ENCODE measurements at regions not wholly inside any gene's neighbourhood (a gene's known extent, or its start where the extent isn't known, plus 50 kb on each side); places are given as distances from the start of the nearest gene placed in this dataset.

- no peak for DNase-seq (ENCODE audit: low read depth)
Observed at GRCh38 chr6:105452924-105453756, 50.3 kb upstream of the PREP start.
